IPS DF 4.7 (cell line): ENCODE measurements at regions not wholly inside any gene's neighbourhood (a gene's known extent, or its start where the extent isn't known, plus 50 kb on each side); places are given as distances from the start of the nearest gene placed in this dataset.
"Not testable (repeated sequence)": the region's sequence is repeated elsewhere in the genome, so short reads cannot be mapped to it uniquely, and the experiment has no call there.

Experiments
- DNase-seq: peaks from one replicate; pipeline ENCODE4 v3.0.0-alpha.2; 2013; ENCODE audit warnings: low spot score; ENCODE audit errors: extremely low read depth

- DNase-seq, result no peak
Observed at GRCh38 chr2:8344144-8345097, 337.4 kb upstream of the ID2 start.

- DNase-seq, result no peak
Observed at GRCh38 chr2:8345200-8345599, 336.7 kb upstream of the ID2 start.

GRCh38 chr2:8346208-8346607, 335.6 kb upstream of the ID2 start:
- no peak for DNase-seq

GRCh38 chr2:8346706-8347430, 335.0 kb upstream of the ID2 start:
- DNase-seq, result no peak

GRCh38 chr2:8348911-8349310, 332.9 kb upstream of the ID2 start:
- not testable (repeated sequence) for DNase-seq

- no peak for DNase-seq
Observed at GRCh38 chr2:8352296-8352695, 329.6 kb upstream of the ID2 start.

- no peak for DNase-seq
Observed at GRCh38 chr2:8352989-8353388, 328.9 kb upstream of the ID2 start.

- DNase-seq, result no peak
Observed at GRCh38 chr2:8355102-8355859, 326.6 kb upstream of the ID2 start.

- no peak for DNase-seq
Observed at GRCh38 chr2:8357738-8358518, 323.9 kb upstream of the ID2 start.

- no peak for DNase-seq
Observed at GRCh38 chr2:8361930-8362329, 319.9 kb upstream of the ID2 start.

GRCh38 chr2:8363161-8363560, 318.7 kb upstream of the ID2 start:
- no peak for DNase-seq

- no peak for DNase-seq
Observed at GRCh38 chr2:8364668-8365067, 317.2 kb upstream of the ID2 start.

- no peak for DNase-seq
Observed at GRCh38 chr2:8365331-8365910, 316.4 kb upstream of the ID2 start.

- DNase-seq, result no peak
Observed at GRCh38 chr2:8367833-8368232, 314.0 kb upstream of the ID2 start.

GRCh38 chr2:8368463-8368862, 313.4 kb upstream of the ID2 start:
- no peak for DNase-seq

- no peak for DNase-seq
Observed at GRCh38 chr2:8369522-8369921, 312.3 kb upstream of the ID2 start.

GRCh38 chr2:8370258-8370802, 311.5 kb upstream of the ID2 start:
- no peak for DNase-seq

GRCh38 chr2:8371653-8372052, 310.2 kb upstream of the ID2 start:
- DNase-seq, result no peak

- no peak for DNase-seq
Observed at GRCh38 chr2:8374782-8375181, 307.1 kb upstream of the ID2 start.

GRCh38 chr2:8376603-8377410, 305.0 kb upstream of the ID2 start:
- no peak for DNase-seq
